Neural progenitor cell (in vitro differentiated cells): ENCODE measurements at regions not wholly inside any gene's neighbourhood (a gene's known extent, or its start where the extent isn't known, plus 50 kb on each side); places are given as distances from the start of the nearest gene placed in this dataset.

Experiments used
- CTCF ChIP-seq: fragments of 200-600 bp; sonication (generic); IDR thresholded peaks from 2 replicates; pipeline ENCODE4 v1.5.1; 2017; ENCODE audit warnings: antibody characterized with exemption, mild to moderate bottlenecking
- EZH2 ChIP-seq: fragments of 200-600 bp; sonication (generic); IDR thresholded peaks from 2 replicates; pipeline ENCODE4 v1.6.1; 2017; ENCODE audit warnings: antibody characterized with exemption, mild to moderate bottlenecking, moderate library complexity

GRCh38 chr5:120207129-120207528, 257.0 kb upstream of the PRR16 start:
- TF ChIP-seq CTCF (no peak), EZH2 (no peak)
